ENCODE measurements at regions not wholly inside any gene's neighbourhood (a gene's known extent, or its start where the extent isn't known, plus 50 kb on each side); places are given as distances from the start of the nearest gene placed in this dataset.

DNA sequence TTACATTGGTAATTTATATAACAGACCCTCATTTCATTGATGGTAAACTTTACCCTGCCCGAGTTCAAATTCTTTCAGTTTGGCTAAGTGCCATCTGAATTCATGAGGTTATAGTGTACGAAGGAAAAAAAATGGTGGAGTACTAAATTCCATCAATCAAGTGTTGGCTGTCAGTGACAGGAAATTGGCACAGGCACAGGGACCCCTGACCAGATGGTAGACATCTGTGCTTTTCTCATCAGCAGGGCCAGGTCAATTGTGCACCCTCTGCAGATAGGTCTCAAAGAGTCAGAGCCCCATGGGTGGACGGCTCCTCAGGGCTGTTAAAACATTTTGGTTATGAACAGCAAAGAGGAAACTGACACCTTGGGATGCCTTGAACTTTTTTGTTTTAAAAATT, 439.2 kb downstream of the SETBP1 start:
- no peak overlapping the region for H2AFZ ChIP-seq (ENCODE audit: low read length)
- H4K91ac ChIP-seq (ENCODE audit: low read depth, low read length, poor library complexity), result no peak overlapping the region
- no peak overlapping the region for H3K4ac ChIP-seq (ENCODE audit: low read length)
- H3K9me3 ChIP-seq (replicated peaks in 1 of 2; ENCODE audit: control insufficient read depth in 2 of 2, insufficient read depth in 1 of 2, low read depth in 1 of 2, low read length in 2 of 2), result no peaks in the 10 kb centered on the region
- no peaks in the 10 kb centered on the region for H3K79me1 ChIP-seq (ENCODE audit: low read depth, low read length)
- H2BK12ac ChIP-seq (ENCODE audit: low read length), result no peak overlapping the region
- no peak overlapping the region for H3K18ac ChIP-seq (ENCODE audit: low read length)
- no peaks in the 10 kb centered on the region for H3K27me3 ChIP-seq (ENCODE audit: control insufficient read depth in 3 of 3, insufficient read depth in 3 of 3, low read depth in 1 of 3, low read length in 3 of 3)
- no peaks in the 10 kb centered on the region for H3K36me3 ChIP-seq (replicated peaks in 1 of 2; ENCODE audit: control insufficient read depth in 2 of 2, insufficient read depth in 2 of 2, low read length in 2 of 2)
- no peak overlapping the region for H3K9ac ChIP-seq (ENCODE audit: low read depth, low read length, poor library complexity)
- no peak overlapping the region for H3K14ac ChIP-seq (ENCODE audit: low read length)
- H3K4me2 ChIP-seq (ENCODE audit: insufficient read depth, low read length, poor library complexity, severe bottlenecking), result no peak overlapping the region
- H4K8ac ChIP-seq (ENCODE audit: low read depth, low read length), result no peak overlapping the region
- no CpG with 5 or more reads among the region's 3 CpGs for WGBS, 2 donors (ENCODE audit: extremely low coverage in 2 of 2, insufficient read length in 2 of 2, insufficient replicate concordance in 1 of 2)
- no peak overlapping the region for H3K23ac ChIP-seq (ENCODE audit: low read depth, low read length, poor library complexity)
- no peak overlapping the region for H2BK5ac ChIP-seq (ENCODE audit: low read length)
- no peak overlapping the region for H3K4me3 ChIP-seq (ENCODE audit: low read length in 2 of 2)
- no peak overlapping the region for H2BK15ac ChIP-seq (ENCODE audit: low read length)
- no peak overlapping the region for H2BK120ac ChIP-seq (ENCODE audit: low read depth, low read length)
- H2AK5ac ChIP-seq (ENCODE audit: low read depth, low read length), result no peak overlapping the region
- no peak for DNase-seq (ENCODE audit: low spot score)
- H3K27ac ChIP-seq (replicated peaks; ENCODE audit: low read length), result no peak overlapping the region
- no peaks in the 10 kb centered on the region for H3K4me1 ChIP-seq (ENCODE audit: control insufficient read depth in 2 of 2, insufficient read depth in 1 of 2, low read depth in 1 of 2, low read length in 2 of 2)

- Histone ChIP-seq H3K36me3 (replicated peaks in 1 of 2; ENCODE audit: control insufficient read depth in 2 of 2, insufficient read depth in 2 of 2, low read length in 2 of 2) (no peaks in the 10 kb centered on the region), H3K4me2 (ENCODE audit: insufficient read depth, low read length, poor library complexity, severe bottlenecking) (no peak overlapping the region), H3K79me1 (ENCODE audit: low read depth, low read length) (no peaks in the 10 kb centered on the region), H3K23ac (ENCODE audit: low read depth, low read length, poor library complexity) (no peak overlapping the region), H3K4me3 (ENCODE audit: low read length in 2 of 2) (no peak overlapping the region), H2BK120ac (ENCODE audit: low read depth, low read length) (no peak overlapping the region), H3K18ac (ENCODE audit: low read length) (no peak overlapping the region), H2BK12ac (ENCODE audit: low read length) (no peak overlapping the region), H3K4me1 (ENCODE audit: control insufficient read depth in 2 of 2, insufficient read depth in 1 of 2, low read depth in 1 of 2, low read length in 2 of 2) (no peaks in the 10 kb centered on the region), H3K27me3 (ENCODE audit: control insufficient read depth in 3 of 3, insufficient read depth in 3 of 3, low read depth in 1 of 3, low read length in 3 of 3) (no peaks in the 10 kb centered on the region), H3K27ac (replicated peaks; ENCODE audit: low read length) (no peak overlapping the region), H2AFZ (ENCODE audit: low read length) (no peak overlapping the region), H3K9me3 (replicated peaks in 1 of 2; ENCODE audit: control insufficient read depth in 2 of 2, insufficient read depth in 1 of 2, low read depth in 1 of 2, low read length in 2 of 2) (no peaks in the 10 kb centered on the region), H2BK15ac (ENCODE audit: low read length) (no peak overlapping the region), H4K8ac (ENCODE audit: low read depth, low read length) (no peak overlapping the region), H2AK5ac (ENCODE audit: low read depth, low read length) (no peak overlapping the region), H4K91ac (ENCODE audit: low read depth, low read length, poor library complexity) (no peak overlapping the region), H3K14ac (ENCODE audit: low read length) (no peak overlapping the region), H2BK5ac (ENCODE audit: low read length) (no peak overlapping the region), H3K4ac (ENCODE audit: low read length) (no peak overlapping the region), H3K9ac (ENCODE audit: low read depth, low read length, poor library complexity) (no peak overlapping the region)
- DNase-seq (ENCODE audit: low spot score), result no peak
- no CpG with 5 or more reads among the region's 1 CpG for WGBS, 2 donors (ENCODE audit: extremely low coverage in 2 of 2, insufficient read length in 2 of 2, insufficient replicate concordance in 1 of 2)
Observed at GRCh38 chr18:45121146-45121545, 440.5 kb downstream of the SETBP1 start.

- H3K79me1 ChIP-seq (ENCODE audit: low read depth, low read length), result no peaks in the 10 kb centered on the region
- H4K91ac ChIP-seq (ENCODE audit: low read depth, low read length, poor library complexity), result no peak overlapping the region
- H3K18ac ChIP-seq (ENCODE audit: low read length), result no peak overlapping the region
- no peak overlapping the region for H3K4me2 ChIP-seq (ENCODE audit: insufficient read depth, low read length, poor library complexity, severe bottlenecking)
- H3K23ac ChIP-seq (ENCODE audit: low read depth, low read length, poor library complexity), result no peak overlapping the region
- no peak overlapping the region for H2BK15ac ChIP-seq (ENCODE audit: low read length)
- no peak overlapping the region for H2BK12ac ChIP-seq (ENCODE audit: low read length)
- no peak for DNase-seq (ENCODE audit: low spot score)
- H2AFZ ChIP-seq (ENCODE audit: low read length), result no peak overlapping the region
- H3K4me3 ChIP-seq (ENCODE audit: low read length in 2 of 2), result no peak overlapping the region
- H3K27me3 ChIP-seq (ENCODE audit: control insufficient read depth in 3 of 3, insufficient read depth in 3 of 3, low read depth in 1 of 3, low read length in 3 of 3), result no peaks in the 10 kb centered on the region
- no peak overlapping the region for H3K9ac ChIP-seq (ENCODE audit: low read depth, low read length, poor library complexity)
- WGBS, 2 donors (ENCODE audit: extremely low coverage in 2 of 2, insufficient read length in 2 of 2, insufficient replicate concordance in 1 of 2), result no CpG with 5 or more reads among the region's 1 CpG
- no peaks in the 10 kb centered on the region for H3K9me3 ChIP-seq (replicated peaks in 1 of 2; ENCODE audit: control insufficient read depth in 2 of 2, insufficient read depth in 1 of 2, low read depth in 1 of 2, low read length in 2 of 2)
- H3K27ac ChIP-seq (replicated peaks; ENCODE audit: low read length), result no peak overlapping the region
- H4K8ac ChIP-seq (ENCODE audit: low read depth, low read length), result no peak overlapping the region
- H3K4ac ChIP-seq (ENCODE audit: low read length), result no peak overlapping the region
- no peaks in the 10 kb centered on the region for H3K36me3 ChIP-seq (replicated peaks in 1 of 2; ENCODE audit: control insufficient read depth in 2 of 2, insufficient read depth in 2 of 2, low read length in 2 of 2)
- no peak overlapping the region for H2BK5ac ChIP-seq (ENCODE audit: low read length)
- H2AK5ac ChIP-seq (ENCODE audit: low read depth, low read length), result no peak overlapping the region
- H2BK120ac ChIP-seq (ENCODE audit: low read depth, low read length), result no peak overlapping the region
- H3K4me1 ChIP-seq (ENCODE audit: control insufficient read depth in 2 of 2, insufficient read depth in 1 of 2, low read depth in 1 of 2, low read length in 2 of 2), result no peaks in the 10 kb centered on the region
- no peak overlapping the region for H3K14ac ChIP-seq (ENCODE audit: low read length)
Observed at GRCh38 chr18:45122506-45122905, 441.8 kb downstream of the SETBP1 start.

DNA sequence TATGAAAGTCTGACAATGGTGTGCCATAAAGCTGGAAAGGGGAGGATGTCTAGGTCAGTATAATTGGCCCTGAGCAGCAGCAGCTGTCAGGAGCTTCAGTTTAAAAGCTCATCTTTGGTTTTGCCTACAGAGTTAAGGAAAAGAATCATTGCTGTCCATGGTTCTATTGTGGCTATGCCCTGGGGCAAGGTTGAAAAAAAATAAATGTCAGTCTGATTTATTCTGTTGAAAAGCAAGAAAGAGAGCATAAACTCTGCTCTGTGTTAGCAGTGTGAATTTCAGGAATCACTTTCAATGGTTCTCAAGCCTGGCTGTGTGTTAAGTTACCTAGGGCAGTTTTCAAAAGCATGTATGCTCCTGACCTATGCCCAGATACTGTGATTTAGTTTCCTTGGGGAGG, 446.7 kb downstream of the SETBP1 start:
- Histone ChIP-seq H3K14ac (ENCODE audit: low read length) (no peak overlapping the region), H2AFZ (ENCODE audit: low read length) (no peak overlapping the region), H2AK5ac (ENCODE audit: low read depth, low read length) (no peak overlapping the region), H3K23ac (ENCODE audit: low read depth, low read length, poor library complexity) (no peak overlapping the region), H3K4ac (ENCODE audit: low read length) (no peak overlapping the region), H2BK12ac (ENCODE audit: low read length) (no peak overlapping the region), H3K18ac (ENCODE audit: low read length) (no peak overlapping the region), H3K9me3 (replicated peaks in 1 of 2; ENCODE audit: control insufficient read depth in 2 of 2, insufficient read depth in 1 of 2, low read depth in 1 of 2, low read length in 2 of 2) (no peaks in the 10 kb centered on the region), H3K4me3 (ENCODE audit: low read length in 2 of 2) (no peak overlapping the region), H2BK15ac (ENCODE audit: low read length) (no peak overlapping the region), H2BK5ac (ENCODE audit: low read length) (no peak overlapping the region), H3K4me2 (ENCODE audit: insufficient read depth, low read length, poor library complexity, severe bottlenecking) (no peak overlapping the region), H3K27me3 (ENCODE audit: control insufficient read depth in 3 of 3, insufficient read depth in 3 of 3, low read depth in 1 of 3, low read length in 3 of 3) (no peaks in the 10 kb centered on the region), H3K4me1 (ENCODE audit: control insufficient read depth in 2 of 2, insufficient read depth in 1 of 2, low read depth in 1 of 2, low read length in 2 of 2) (no peaks in the 10 kb centered on the region), H3K79me1 (ENCODE audit: low read depth, low read length) (no peaks in the 10 kb centered on the region), H3K9ac (ENCODE audit: low read depth, low read length, poor library complexity) (no peak overlapping the region), H3K27ac (replicated peaks; ENCODE audit: low read length) (no peak overlapping the region), H4K8ac (ENCODE audit: low read depth, low read length) (no peak overlapping the region), H2BK120ac (ENCODE audit: low read depth, low read length) (no peak overlapping the region), H4K91ac (ENCODE audit: low read depth, low read length, poor library complexity) (no peak overlapping the region), H3K36me3 (replicated peaks in 1 of 2; ENCODE audit: control insufficient read depth in 2 of 2, insufficient read depth in 2 of 2, low read length in 2 of 2) (no peaks in the 10 kb centered on the region)
- DNase-seq (ENCODE audit: low spot score), result no peak
